SU-DHL-6 (cell line): ENCODE measurements at regions not wholly inside any gene's neighbourhood (a gene's known extent, or its start where the extent isn't known, plus 50 kb on each side); places are given as distances from the start of the nearest gene placed in this dataset.

Experiments used
- EZH2phosphoT487 ChIP-seq: fragments of 200-600 bp; sonication (generic), shearing (Covaris generic); conservative IDR thresholded peaks from 2 replicates; pipeline ENCODE4 v1.6.1; 2018; ENCODE audit warnings: mild to moderate bottlenecking, antibody characterized with exemption, low read length, moderate library complexity, mixed read lengths
- TF ChIP-seq, protein P1 (sequence below): fragments of 200-600 bp; sonication (generic); IDR thresholded peaks from one replicate; pipeline ENCODE4 v1.5.1; 2017; ENCODE audit warnings: antibody characterized with exemption, mild to moderate bottlenecking, low read length, moderate library complexity; ENCODE audit not compliant: insufficient read depth, poor library complexity, severe bottlenecking

DNA sequence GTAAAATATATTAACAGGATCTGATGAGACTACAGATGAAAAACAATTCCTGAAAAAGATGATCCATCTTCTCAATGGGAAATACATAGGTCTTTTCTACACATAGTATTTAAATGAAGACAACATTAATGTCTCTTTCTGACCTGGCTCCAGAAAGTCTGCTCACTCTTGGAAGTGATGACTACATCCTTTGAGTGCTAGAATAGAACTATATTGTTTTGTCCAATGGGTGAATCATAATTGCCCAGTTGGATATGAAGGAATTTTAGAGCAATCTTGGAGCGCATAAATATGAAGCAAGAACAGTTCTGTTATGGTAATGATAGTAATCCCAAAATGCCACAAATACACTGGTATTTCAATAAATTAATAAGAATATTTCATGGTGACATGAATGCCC lies 322.1 kb downstream of the DEPDC1B start:
- TF ChIP-seq, protein P1, sequence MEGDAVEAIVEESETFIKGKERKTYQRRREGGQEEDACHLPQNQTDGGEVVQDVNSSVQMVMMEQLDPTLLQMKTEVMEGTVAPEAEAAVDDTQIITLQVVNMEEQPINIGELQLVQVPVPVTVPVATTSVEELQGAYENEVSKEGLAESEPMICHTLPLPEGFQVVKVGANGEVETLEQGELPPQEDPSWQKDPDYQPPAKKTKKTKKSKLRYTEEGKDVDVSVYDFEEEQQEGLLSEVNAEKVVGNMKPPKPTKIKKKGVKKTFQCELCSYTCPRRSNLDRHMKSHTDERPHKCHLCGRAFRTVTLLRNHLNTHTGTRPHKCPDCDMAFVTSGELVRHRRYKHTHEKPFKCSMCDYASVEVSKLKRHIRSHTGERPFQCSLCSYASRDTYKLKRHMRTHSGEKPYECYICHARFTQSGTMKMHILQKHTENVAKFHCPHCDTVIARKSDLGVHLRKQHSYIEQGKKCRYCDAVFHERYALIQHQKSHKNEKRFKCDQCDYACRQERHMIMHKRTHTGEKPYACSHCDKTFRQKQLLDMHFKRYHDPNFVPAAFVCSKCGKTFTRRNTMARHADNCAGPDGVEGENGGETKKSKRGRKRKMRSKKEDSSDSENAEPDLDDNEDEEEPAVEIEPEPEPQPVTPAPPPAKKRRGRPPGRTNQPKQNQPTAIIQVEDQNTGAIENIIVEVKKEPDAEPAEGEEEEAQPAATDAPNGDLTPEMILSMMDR = no peak
- TF ChIP-seq EZH2phosphoT487 = no peak
